Lung (tissue), 11 donors: ENCODE measurements at regions not wholly inside any gene's neighbourhood (a gene's known extent, or its start where the extent isn't known, plus 50 kb on each side); places are given as distances from the start of the nearest gene placed in this dataset.

Experiments
- ATAC-seq: fragments of 200-7000 bp; cut with Tn5 transposase; one replicate; pipeline ENCODE4 v1.9.1; 2020; ENCODE audit warnings: moderate number of reproducible peaks; ENCODE audit not compliant: insufficient read depth, low FRiP score
- DNase-seq, 3 donors: peaks; one replicate each; pipeline ENCODE4 v3.0.0-alpha.2; 2013 to 2017
- H3K27ac ChIP-seq, 2 donors: one replicate each; pipeline ENCODE4 v1.5.1; 2013; ENCODE audit warnings: mild to moderate bottlenecking in 2 of 2, moderate library complexity in 2 of 2, control low read depth in 1 of 2, inconsistent platforms in 1 of 2, low read depth in 1 of 2, low read length in 1 of 2
- H3K27me3 ChIP-seq, 3 donors: one replicate each; pipeline ENCODE4 v1.5.1; 2013; ENCODE audit warnings: low read length in 2 of 3; ENCODE audit not compliant: control insufficient read depth in 3 of 3, insufficient read depth in 3 of 3
- H3K36me3 ChIP-seq, 4 donors: one replicate each; pipeline ENCODE4 v1.5.1; 2013; ENCODE audit warnings: low read length in 4 of 4, mild to moderate bottlenecking in 1 of 4, moderate library complexity in 1 of 4; ENCODE audit not compliant: control insufficient read depth in 4 of 4, insufficient read depth in 4 of 4
- H3K4me1 ChIP-seq, 5 donors: one replicate each; pipeline ENCODE4 v1.5.1; 2013; ENCODE audit warnings: low read length in 5 of 5, mild to moderate bottlenecking in 2 of 5, moderate library complexity in 1 of 5; ENCODE audit not compliant: control insufficient read depth in 5 of 5, insufficient read depth in 5 of 5
- H3K4me3 ChIP-seq: one replicate; pipeline ENCODE4 v1.5.1; 2013; ENCODE audit warnings: mild to moderate bottlenecking, control low read depth, moderate library complexity
- H3K9ac ChIP-seq, 2 donors: one replicate each; pipeline ENCODE4 v1.5.1; 2013; ENCODE audit warnings: low read length in 2 of 2, control low read depth in 1 of 2; ENCODE audit not compliant: insufficient read depth in 1 of 2
- H3K9me3 ChIP-seq, 4 donors: one replicate each; pipeline ENCODE4 v1.5.1; 2013; ENCODE audit warnings: low read length in 3 of 4, mild to moderate bottlenecking in 1 of 4, moderate library complexity in 1 of 4; ENCODE audit not compliant: control insufficient read depth in 4 of 4, insufficient read depth in 3 of 4
- CTCF ChIP-seq: IDR thresholded peaks from 2 replicates; pipeline ENCODE4 v1.5.1; 2012; ENCODE audit warnings: mild to moderate bottlenecking; ENCODE audit errors: control extremely low read depth, extremely low read depth
- WGBS, 2 donors: extraction: QIAGEN DNeasy Blood & Tissue Kit; methylation state at CpG; one replicate each; pipeline ENCODE4 v1.1.7; 2013; 5-methylcytosine and 5-hydroxymethylcytosine counted together
- donor health status: control.
- donor health status: control.
- donor health status: Bipolar disorder and iron deficiency.
- donor health status: healthy.
- donor health status: DM: yes; HTN: yes; CAD: no.

GRCh38 chr4:29277381-29277780 is 1442.8 kb upstream of the PCDH7 start:
- Histone ChIP-seq H3K4me3 (no peak overlapping the region), H3K27me3 (no peaks in the 10 kb centered on the region), H3K9ac (no peak overlapping the region), H3K36me3 (no peaks in the 10 kb centered on the region), H3K27ac (no peak overlapping the region), H3K9me3 (no peaks in the 10 kb centered on the region), H3K4me1 (no peaks in the 10 kb centered on the region)
- TF ChIP-seq CTCF: no peak
- no peak for ATAC-seq
- DNase-seq: no peak

GRCh38 chr4:29278585-29278984 is 1441.6 kb upstream of the PCDH7 start:
- WGBS, 2 donors: 31 to 33% methylated on average over 2 of the region's 2 CpGs
- H3K27me3 ChIP-seq: no peaks in the 10 kb centered on the region
- ATAC-seq (no peak), DNase-seq (peak in 1 of 3 donors; percentile 5)
- no peaks in the 10 kb centered on the region for H3K9me3 ChIP-seq
- H3K9ac ChIP-seq: no peak overlapping the region
- no peak overlapping the region for H3K4me3 ChIP-seq
- no peak for TF ChIP-seq CTCF
- H3K27ac ChIP-seq: no peak overlapping the region
- no peaks in the 10 kb centered on the region for H3K4me1 ChIP-seq
- no peaks in the 10 kb centered on the region for H3K36me3 ChIP-seq

GRCh38 chr4:29289118-29289517 is 1431.1 kb upstream of the PCDH7 start:
- ATAC-seq (no peak), DNase-seq (no peak)
- Histone ChIP-seq H3K9me3 (no peaks in the 10 kb centered on the region), H3K9ac (no peak overlapping the region), H3K36me3 (no peaks in the 10 kb centered on the region), H3K4me1 (no peaks in the 10 kb centered on the region), H3K4me3 (no peak overlapping the region), H3K27ac (no peak overlapping the region), H3K27me3 (no peaks in the 10 kb centered on the region)
- 74 to 81% methylated on average over 1 of the region's 1 CpG for WGBS, 2 donors
- TF ChIP-seq CTCF: no peak

GRCh38 chr4:29295280-29295679 is 1424.9 kb upstream of the PCDH7 start:
- H3K4me1 ChIP-seq: no peaks in the 10 kb centered on the region
- H3K4me3 ChIP-seq: no peak overlapping the region
- ATAC-seq (no peak), DNase-seq (peak in 1 of 3 donors; percentile 15)
- H3K9ac ChIP-seq: no peak overlapping the region
- H3K27ac ChIP-seq: no peak overlapping the region
- H3K9me3 ChIP-seq: no peaks in the 10 kb centered on the region
- no peak for TF ChIP-seq CTCF
- no peaks in the 10 kb centered on the region for H3K27me3 ChIP-seq
- no peaks in the 10 kb centered on the region for H3K36me3 ChIP-seq
